ENCODE measurements at regions not wholly inside any gene's neighbourhood (a gene's known extent, or its start where the extent isn't known, plus 50 kb on each side); places are given as distances from the start of the nearest gene placed in this dataset.

DNA sequence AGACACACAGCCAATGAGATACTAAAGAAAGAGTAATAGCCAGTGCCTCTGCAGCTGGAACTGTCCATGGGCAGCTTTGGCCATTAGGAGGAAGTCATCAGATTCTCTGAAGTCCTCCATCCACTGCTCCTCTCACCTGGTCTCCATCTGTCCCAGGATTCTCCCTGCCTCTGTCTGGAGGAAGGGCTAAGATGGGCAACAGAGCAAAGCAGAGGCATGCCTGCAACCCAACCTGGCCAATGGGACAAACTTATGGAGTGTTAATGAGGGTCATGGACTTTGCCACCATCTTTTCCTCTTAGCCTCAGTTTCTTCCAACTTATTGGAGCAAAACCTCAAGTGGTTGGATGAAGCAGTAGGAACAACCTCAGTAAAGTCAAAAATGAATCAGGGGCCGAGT lies 91.5 kb upstream of the SIX3 start:
- TF ChIP-seq, protein P1, sequence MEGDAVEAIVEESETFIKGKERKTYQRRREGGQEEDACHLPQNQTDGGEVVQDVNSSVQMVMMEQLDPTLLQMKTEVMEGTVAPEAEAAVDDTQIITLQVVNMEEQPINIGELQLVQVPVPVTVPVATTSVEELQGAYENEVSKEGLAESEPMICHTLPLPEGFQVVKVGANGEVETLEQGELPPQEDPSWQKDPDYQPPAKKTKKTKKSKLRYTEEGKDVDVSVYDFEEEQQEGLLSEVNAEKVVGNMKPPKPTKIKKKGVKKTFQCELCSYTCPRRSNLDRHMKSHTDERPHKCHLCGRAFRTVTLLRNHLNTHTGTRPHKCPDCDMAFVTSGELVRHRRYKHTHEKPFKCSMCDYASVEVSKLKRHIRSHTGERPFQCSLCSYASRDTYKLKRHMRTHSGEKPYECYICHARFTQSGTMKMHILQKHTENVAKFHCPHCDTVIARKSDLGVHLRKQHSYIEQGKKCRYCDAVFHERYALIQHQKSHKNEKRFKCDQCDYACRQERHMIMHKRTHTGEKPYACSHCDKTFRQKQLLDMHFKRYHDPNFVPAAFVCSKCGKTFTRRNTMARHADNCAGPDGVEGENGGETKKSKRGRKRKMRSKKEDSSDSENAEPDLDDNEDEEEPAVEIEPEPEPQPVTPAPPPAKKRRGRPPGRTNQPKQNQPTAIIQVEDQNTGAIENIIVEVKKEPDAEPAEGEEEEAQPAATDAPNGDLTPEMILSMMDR (conservative IDR thresholded peaks at IDR 0.05 in 1 of 2, IDR thresholded peaks at IDR 0.05 in 1 of 2; ENCODE audit: extremely low read depth in 1 of 2, insufficient read depth in 1 of 2, low read depth in 1 of 2, low read length in 2 of 2): no peak
- TF ChIP-seq EZH2 (IDR thresholded peaks at IDR 0.05; ENCODE audit: borderline replicate concordance, low read length): no peak
